Peyer's patch (tissue), 4 donors: ENCODE measurements at regions not wholly inside any gene's neighbourhood (a gene's known extent, or its start where the extent isn't known, plus 50 kb on each side); places are given as distances from the start of the nearest gene placed in this dataset.

Source experiments
- CTCF ChIP-seq, 6 experiments: fragments of 450-650 bp in 4 of 6; fragments of 200-600 bp in 2 of 6; sonication (generic) in 1 of 6; IDR thresholded peaks; one replicate each; pipeline ENCODE4 v1.5.1; 2017 to 2019; ENCODE audit warnings: antibody characterized with exemption in 6 of 6, mild to moderate bottlenecking in 3 of 6, moderate library complexity in 1 of 6
- POLR2A ChIP-seq, 2 donors: fragments of 450-650 bp; IDR thresholded peaks; one replicate each; pipeline ENCODE4 v1.5.1; 2017; ENCODE audit warnings: antibody characterized with exemption in 2 of 2, mild to moderate bottlenecking in 2 of 2, moderate library complexity in 2 of 2

GRCh38 chr11:90911192-90911591, 688.3 kb upstream of the CHORDC1 start:
- TF ChIP-seq CTCF (IDR thresholded peaks at IDR 0.05), result no peak
- TF ChIP-seq POLR2A (IDR thresholded peaks at IDR 0.05), result no peak
